GM19455 (cell line): ENCODE measurements at regions not wholly inside any gene's neighbourhood (a gene's known extent, or its start where the extent isn't known, plus 50 kb on each side); places are given as distances from the start of the nearest gene placed in this dataset.
"Not testable (repeated sequence)": the region's sequence is repeated elsewhere in the genome, so short reads cannot be mapped to it uniquely, and the experiment has no call there.

Experiments used
- ATAC-seq: cut with Tn5 transposase; IDR thresholded peaks from one replicate; pipeline ENCODE4 v1.9.1; 2021; ENCODE audit not compliant: unreplicated experiment

DNA sequence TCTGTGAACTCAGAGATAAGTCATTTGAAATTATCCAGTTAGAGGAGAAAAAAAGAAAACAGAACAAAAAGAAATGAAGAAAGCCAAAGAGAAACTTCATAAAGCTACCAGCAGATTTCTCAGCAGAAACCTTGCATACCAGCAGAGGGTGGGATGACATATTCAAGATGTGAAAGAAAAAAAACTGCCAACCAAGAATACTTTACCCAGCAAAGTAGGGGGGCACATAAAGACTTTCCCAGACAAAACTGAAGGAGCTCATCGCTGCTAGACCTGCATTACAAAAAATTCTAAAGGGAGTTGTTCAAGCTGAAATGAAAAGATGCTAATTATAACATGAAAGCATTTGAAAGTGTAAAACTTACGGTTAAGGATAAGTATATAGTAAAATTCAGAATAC is 246.3 kb downstream of the FNDC1 start:
- no peak for ATAC-seq

DNA sequence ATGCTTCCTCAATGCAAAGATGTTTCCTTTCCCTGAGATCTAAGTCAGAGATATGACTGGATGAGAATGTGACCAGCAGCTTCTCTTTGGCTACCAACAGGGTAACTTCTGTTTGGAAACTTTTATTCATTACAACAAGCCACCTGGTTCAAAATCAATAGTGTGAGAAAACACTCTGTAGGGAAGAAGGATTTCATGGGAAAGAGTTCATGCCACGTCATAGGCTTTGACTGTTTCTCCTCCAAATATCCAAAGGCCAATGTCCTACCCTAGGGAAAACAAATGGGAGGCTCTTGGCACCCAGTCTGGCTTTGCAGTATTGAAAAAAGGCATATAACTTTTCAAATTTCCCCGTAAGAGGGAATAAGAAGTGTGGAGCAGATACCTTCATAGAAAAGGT is 245.5 kb downstream of the FNDC1 start:
- ATAC-seq, result no peak

DNA sequence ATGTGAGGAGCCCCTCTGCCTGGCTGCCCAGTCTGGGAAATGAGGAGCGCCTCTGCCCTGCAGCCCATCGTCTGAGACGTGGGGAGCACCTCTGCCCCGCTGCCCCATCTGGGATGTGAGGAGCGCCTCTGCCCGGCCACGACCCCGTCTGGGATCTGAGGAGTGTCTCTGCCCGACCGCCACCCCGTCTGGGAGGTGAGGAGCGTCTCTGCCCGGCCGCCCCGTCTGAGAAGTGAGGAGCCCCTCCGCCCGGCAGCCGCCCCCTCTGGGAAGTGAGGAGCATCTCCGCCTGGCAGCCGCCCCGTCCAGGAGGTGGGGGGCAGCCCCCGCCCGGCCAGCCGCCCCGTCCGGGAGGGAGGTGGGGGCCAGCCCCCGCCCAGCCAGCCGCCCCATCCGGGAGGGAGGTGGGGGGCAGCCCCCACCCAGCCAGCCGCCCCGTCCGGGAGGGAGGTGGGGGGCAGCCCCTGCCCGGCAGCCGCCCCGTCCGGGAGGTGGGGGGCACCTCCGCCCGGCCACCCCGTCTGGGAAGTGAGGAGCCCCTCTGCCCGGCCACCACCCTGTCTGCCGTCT is 238.1 kb downstream of the FNDC1 start:
- not testable (repeated sequence) for ATAC-seq

DNA sequence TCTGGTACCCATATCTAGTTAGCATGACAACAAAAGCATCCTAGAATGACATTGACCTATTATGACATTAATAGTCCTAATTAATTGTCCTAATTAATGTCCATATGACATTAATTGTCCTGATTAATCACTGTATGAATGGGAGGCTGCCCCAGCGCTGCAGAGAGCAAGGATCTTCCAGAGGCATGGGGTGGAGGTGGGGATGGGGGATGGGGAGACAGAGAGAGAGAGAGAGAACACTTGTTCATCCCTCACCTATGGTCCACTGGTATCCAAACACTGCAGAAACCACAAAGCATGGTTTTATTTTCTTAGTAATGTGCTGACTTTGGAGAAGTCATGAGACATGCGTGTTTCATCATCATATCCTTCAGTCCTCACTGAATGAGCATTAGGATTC is 235.1 kb downstream of the FNDC1 start:
- no peak for ATAC-seq

DNA sequence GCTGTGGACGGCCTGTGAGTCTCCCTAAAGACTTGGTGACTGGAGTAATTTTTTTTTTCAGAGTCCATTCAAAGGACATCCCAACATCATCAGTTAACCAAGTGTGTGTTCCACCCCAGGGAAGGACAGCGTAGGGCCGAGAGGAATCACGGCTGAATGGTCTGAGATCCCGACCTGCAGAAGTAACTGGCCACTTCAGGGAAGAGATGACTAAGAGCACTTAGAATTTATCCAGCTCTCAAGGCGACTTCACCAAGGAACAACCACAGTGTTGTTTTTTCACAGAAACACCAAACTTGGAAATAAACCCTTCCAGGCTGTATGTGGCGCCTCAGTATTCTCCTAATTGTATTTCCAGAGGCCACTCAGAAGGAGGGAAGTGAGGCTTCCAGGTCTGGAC is 231.6 kb downstream of the FNDC1 start:
- ATAC-seq, result no peak

DNA sequence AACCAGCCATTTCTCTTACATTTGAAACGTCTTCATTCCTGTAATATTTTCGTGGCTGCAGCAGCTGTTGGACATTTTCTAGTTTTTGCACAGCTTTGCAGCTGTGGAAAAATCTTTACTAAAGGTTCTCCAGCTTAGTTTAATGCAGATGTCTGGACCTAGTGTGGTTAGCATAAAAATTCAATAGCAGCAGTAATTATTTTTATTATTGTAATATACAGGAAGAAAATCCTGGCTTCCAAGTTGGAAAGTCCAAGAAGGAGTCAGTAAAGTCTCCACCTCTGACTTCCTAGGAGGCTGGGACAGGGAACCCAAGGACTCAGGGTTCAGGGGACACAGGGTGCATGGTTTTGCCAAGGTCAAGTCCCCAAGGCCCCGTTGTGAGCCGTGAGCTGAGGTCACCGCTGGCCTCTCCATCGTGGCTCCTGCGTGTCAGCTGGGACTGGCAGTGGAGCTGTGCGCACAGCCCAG is 230.6 kb downstream of the FNDC1 start:
- ATAC-seq, result no peak

DNA sequence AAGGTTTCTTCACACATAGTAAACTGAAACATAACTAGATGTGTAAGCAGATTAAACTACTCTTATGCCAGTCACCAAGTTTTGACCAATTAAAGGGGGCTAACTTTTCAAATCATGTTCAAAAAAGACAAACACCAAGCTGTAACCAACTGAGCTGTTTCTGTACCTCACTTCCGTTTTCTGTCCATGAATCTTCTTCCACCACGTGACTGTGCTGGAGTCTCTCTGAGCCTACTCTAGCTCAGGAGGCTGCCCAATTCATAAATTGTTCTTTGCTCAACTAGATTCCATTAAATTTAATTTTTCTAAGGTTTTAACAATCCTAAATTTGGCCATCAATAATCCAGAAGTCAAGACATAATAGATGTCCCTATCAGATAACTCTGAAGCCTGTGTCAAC is 229.4 kb downstream of the FNDC1 start:
- ATAC-seq, result no peak

DNA sequence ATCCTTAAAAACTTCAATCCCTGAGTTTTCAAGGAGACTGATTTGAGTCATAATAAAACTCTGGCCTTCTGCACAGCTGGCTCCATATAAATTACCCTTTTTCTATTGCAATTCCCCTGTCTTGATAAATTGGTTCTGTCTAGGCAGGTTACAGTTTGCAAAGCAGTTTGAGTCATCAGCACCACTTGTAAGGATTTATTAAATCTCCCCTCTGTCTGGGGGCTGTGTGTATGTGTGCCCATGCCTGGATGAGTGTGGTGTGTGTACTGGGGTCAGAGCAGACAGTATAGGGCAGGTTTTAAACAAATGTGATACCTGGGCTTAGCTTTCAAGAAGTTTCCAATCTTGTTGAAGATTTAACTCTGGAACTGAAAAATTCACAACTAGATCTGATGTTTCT is 228.6 kb downstream of the FNDC1 start:
- no peak for ATAC-seq

DNA sequence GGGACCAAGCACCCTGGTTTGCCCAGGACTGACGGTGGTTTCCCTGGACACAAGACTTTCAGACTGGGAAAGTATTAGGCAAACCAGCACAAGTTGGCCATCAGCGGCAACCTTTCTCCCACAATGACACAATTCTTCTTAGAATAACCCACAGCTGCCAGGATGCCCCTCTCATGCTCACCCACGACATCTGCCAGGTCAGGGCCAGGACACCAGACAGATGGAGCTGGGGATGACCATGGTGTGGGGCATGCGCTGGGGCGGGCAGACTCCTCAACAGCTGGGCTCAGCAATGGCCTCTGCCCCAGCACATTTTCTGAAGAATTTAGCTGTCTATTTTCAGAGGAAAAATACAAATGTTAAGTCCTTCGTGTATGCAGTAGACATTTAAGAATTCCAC is 226.4 kb downstream of the FNDC1 start:
- ATAC-seq, result no peak

DNA sequence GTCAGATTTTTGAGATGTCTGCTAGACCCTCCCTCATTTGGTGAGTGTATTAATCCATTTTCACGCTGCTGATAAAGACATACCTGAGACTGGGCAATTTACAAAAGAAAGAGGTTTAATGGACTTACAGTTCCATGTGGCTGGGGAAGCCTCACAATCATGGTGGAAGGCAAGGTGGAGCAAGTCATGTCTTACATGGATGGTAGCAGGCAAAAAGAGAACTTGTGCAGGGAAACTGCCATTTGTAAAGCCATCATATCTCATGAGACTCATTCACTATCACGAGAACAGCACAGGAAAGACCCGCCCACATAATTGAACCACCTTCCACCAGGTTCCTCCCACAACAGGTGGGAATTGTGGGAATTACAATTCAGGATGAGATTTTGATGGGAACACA is 223.5 kb downstream of the FNDC1 start:
- ATAC-seq, result not testable (repeated sequence)

DNA sequence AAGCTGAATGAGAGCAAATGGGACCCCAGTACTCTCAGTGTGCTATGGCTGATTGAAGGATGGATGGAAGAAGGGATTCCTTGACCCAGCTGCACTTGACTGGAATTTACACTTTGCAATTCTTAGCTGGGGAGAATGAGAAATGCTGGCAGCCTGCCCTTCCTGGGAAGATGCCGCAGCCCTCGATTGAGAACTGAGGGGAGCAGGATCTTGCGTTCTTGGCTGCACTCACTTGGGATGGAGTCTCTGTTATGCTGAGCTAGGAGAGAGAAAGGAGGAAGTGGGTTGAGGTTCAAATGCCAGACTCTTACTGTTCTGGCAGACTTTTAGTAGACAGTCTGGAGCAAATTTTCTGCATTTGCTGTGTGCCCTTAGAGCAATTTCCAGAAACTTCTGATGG is 221.2 kb downstream of the FNDC1 start:
- no peak for ATAC-seq

DNA sequence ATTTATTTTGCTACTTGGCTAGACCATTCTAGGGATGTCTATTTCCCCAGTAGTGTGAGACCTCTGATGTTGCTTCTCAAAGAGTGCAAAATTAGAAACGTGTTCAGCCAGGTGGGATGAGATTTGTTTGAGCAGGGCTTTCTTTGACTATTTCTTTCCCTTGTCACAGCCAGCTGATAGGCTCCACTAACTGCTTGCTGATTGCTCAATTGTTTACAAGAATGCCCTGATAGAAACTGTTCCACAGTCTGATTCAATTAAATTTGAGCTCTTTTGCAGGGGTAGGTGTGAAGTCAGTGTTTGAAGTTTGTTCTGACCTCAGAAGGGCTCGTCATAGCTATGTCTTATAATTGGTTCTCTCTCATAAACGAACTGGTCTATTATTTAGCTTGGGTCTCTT is 220.5 kb downstream of the FNDC1 start:
- no peak for ATAC-seq

DNA sequence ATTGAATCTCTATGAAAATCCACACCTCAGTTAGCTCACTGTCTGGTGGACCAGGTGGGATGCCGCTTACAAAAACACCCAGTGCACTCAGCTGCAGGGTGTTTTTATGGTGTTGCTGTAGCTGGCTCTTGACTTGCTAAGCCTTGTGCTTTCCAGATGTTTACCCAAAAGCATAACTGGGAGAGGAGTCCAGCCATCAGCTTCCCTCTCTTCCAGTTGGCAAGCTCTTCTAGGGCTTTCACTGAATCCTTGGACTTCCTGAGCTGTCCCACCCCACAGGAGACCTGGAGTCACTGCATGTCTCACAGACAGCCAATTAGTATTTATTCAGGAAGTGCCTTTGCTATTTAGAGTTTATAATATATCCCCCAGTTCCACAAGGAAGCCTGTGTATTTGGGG is 210.9 kb downstream of the FNDC1 start:
- no peak for ATAC-seq

DNA sequence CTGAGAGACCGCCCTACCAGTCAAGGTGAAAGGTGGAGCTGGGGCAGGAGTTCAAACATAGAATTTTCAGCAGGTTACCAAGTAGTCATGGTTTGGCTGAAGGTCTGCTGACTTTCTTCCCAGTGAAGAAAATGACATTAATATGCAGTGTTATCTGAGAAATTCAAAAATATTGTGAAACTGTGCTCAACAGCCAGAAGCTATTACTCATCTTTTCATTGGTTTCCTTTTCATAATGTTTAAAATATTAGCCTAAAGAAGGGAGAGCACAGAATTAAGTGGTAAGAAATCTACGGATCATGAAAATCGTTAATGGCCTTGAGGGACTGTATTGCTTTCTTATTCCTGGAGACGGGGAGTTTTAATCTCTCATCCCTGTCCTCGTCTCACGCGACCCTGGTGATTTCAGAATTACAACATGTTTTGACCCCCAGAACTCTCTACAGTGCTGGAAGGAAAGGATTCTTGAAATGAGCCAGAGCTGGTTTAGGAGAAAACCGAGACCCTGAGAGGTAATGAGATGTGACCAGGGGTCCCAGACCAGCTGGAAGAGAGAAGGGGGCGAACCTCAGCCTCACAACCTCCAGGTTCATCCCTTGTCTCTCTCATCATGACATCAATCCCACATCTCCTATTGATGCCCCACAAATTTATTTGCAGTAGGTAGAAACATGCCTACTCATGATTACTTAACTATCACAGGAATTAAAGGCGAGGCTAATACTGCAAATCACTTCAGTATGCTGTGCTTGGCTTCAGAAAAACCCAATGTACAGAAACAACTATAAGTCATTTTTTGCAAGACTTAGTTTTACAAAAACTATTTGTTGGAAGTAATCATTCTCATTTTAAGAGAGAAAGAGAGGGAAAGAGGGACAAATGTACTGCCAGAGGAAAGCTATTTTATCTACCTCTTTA is 209.5 kb downstream of the FNDC1 start:
- ATAC-seq, result no peak

DNA sequence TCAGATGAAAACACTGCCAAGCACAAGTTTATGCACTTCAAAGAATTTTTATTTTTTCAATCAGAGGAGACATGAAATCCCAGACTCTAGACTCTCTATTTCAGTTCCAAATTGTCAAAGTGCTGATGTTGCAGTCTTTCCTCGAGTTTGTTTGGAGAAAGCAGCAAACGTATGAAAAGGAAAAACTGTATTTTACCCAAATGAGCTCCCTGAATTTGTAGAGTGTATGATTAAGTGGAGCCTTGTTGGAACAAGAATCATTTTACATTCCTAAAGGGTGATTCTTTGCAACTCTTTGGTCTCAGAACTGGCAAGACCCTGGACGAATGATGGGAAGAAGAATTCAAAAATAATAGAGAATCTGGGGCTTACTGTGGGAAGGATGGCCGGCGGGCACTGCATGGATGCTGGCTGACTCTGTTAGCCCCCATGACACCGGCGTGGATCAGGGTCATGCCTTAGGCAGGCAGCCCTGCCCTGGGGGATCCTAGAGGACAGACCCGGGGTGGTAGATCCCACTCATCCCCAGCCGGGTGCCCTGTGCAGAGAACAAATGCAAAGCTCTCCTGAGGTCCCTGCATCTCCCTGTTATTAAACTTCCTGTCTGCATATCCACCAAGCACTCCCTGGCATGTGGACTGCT is 207.4 kb downstream of the FNDC1 start:
- ATAC-seq, result no peak

DNA sequence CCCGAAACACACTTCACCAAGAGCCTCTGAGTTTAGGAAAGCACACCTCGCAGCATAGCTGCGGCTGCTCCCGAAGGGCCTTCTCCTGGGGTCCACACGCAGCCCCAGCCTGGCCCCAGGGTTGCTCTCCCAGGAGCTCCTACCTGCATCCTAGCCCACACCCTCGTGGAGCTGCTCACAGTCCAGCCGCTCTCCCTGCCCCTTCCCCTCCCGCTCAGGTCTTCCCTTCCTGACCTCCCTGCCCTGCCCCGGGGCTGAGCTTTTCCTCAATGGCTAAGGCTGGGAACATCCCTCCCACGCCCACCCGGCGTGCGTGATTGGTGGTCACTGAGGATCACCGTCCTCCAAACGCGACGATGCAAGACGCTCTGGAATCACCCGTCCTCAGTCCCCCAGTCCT is 205.8 kb downstream of the FNDC1 start:
- no peak for ATAC-seq

DNA sequence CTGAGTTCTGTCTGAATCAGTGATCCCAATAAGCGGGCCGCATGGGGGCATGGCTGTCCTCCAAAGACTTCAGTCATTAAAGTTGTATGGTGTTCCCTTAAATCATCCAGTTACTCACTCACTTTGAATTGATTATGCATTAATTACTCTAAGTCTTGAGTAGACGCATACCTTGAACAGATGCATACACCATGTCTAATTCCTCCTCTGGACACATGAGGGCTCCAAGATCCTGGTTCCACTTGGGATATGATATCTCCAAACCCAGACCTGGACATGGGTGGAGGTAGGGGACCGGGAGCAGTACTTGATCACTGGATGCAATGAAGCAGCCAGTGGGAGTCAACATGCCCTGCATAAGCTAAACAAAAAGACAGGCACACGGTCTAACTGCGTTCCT is 204.5 kb downstream of the FNDC1 start:
- no peak for ATAC-seq

DNA sequence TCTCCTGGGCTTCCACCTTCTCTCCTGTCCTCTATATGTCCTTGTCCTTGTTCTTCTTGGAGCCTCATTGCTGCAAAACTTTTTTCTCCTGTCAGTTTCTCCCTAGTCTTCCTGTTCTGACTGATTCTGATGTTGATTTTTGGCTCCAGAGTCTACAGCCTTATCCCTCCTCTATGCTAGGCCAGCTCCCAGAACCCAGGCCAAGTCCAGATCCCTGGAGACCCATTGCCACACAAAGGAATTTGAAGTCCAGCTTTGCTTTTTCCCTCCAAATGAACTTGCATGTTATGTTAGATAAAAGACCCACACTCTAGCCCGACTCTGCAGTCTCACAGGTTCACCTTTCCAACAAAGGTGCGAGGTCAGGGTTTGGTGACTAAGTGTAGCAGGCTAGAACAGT is 203.1 kb downstream of the FNDC1 start:
- ATAC-seq, result no peak

DNA sequence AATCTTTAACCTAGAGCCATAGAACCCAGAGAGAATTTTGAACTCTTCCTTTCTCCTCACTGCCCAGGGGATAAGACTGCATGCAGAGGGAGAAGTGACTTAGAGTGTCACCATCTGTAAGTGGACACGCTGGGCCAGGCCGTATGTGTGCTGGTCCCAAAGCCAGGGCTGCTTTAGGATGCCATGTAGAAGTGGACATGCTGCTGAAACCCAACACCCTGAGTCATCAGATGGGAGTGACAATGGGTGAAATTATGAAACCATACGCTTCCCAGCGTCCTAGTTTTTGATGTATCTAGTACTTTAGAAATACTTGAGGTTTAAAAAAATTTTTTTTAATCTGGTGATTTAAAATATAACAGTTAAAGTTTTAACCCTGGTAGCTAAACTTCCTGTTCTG is 191.1 kb downstream of the FNDC1 start:
- ATAC-seq, result no peak

DNA sequence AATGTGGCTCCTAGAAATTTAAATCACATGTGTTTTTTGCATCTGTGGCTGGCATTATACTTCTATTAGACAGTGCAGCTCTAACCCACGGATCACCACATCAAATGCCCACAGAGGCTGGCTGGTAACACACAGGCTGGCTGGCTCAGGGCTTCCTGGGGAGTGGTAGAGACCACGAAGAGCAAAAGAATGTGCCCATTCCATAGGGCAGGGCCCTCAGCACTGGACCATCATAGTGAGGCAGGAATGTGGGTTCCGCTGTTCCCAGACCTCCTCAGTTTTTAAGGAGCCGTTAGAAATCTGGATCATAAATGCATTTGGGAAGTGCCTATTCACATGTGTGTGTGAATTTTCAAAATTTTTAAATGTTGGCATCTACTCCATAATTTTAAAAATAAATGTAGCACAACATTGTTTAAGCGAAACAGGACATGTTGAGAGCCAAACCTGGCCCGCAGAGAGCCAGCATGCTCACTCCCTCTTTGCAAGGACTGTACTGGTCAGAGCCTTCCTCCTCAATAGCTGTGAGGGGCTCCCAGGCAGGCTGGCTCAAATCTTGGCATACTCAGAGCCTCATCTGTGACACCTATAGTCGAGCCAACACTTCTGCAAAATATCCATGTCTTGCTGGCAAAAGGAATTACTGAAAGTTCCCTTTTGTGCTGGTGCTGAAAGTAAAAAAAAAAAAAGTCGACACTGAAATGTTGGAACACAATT is 190.5 kb downstream of the FNDC1 start:
- ATAC-seq, result no peak

DNA sequence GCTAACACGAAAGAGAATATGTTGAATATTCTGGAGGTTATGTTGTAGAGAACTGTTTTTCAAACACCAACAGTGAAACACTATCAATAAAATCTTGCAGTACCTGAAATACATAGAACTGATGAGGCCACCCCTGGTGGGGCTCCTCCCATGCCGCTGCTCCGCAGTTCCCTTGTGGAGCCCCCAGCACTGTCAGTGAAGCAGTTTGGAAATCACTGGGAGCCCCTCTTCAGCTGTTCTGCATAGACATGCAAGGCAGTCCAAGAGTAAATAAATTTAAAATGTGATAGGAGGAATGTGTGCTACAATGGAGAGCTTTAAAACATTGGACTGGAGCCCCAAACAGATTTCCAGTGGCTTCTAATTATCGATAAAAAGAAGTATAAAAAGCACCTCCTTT is 189.4 kb downstream of the FNDC1 start:
- no peak for ATAC-seq
